ENCODE measurements at regions not wholly inside any gene's neighbourhood (a gene's known extent, or its start where the extent isn't known, plus 50 kb on each side); places are given as distances from the start of the nearest gene placed in this dataset.

DNA sequence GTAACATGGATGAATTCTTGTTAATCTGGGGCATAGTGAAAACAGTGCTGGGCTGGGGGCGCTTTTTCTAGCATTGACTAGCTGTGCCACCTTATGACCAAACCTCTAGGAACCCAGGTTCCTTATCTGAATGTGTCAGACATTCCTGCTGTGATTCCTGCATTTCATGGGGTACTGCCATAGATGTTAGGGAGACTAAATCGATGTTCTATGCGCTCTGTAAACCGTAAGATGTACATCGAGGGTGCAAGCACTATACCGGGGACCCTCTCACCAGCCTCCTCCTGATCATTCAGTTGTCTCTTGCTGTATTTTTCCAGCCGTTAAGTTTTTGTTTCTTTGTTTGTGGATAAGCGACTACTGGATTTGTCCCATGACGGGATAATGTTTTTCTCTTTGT is 170.9 kb upstream of the PARP11 start:
- TF ChIP-seq KDM1A (IDR thresholded peaks at IDR 0.05; ENCODE audit: low read depth) (no peak), POLR2A (IDR thresholded peaks at IDR 0.05; ENCODE audit: low read length) (no peak)
